ENCODE measurements at regions not wholly inside any gene's neighbourhood (a gene's known extent, or its start where the extent isn't known, plus 50 kb on each side); places are given as distances from the start of the nearest gene placed in this dataset.

DNA sequence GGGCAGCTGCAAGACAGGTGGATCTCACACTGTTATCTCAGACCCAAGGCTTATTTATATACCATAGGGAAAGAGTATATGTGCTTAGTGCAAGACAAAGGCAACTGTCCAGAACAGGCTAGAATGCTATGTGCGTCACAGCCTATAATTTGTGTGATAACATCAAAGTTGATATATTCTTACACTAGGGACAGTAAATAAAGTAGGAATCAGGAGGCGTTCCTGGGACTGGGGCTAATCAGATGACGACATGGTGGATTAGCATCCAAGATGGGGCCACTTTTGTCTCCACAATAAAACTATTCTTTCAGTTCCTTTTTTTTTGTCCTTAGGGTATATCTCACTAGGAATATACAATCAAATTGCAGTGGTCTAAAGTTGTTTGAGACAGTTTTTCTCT lies 54.9 kb upstream of the IER3 start:
- TF ChIP-seq YY1 (IDR thresholded peaks at IDR 0.05; ENCODE audit: insufficient read depth, insufficient read length), result no peak
- TF ChIP-seq ZNF274 (IDR thresholded peaks at IDR 0.05; ENCODE audit: low read depth, low read length), result no peak
- no peak for TF ChIP-seq SUZ12 (IDR thresholded peaks at IDR 0.05; ENCODE audit: extremely low read depth, insufficient read depth, insufficient read length)

Measured in NT2/D1 (cell line).